ENCODE measurements at regions not wholly inside any gene's neighbourhood (a gene's known extent, or its start where the extent isn't known, plus 50 kb on each side); places are given as distances from the start of the nearest gene placed in this dataset.

- no peak overlapping the region for H3K4me3 ChIP-seq (ENCODE audit: low read length)
- H3K27me3 ChIP-seq (replicated peaks; ENCODE audit: control insufficient read depth, insufficient read depth, low read length): no peaks in the 10 kb centered on the region
- no peaks in the 10 kb centered on the region for H3K9me3 ChIP-seq (ENCODE audit: control insufficient read depth, low read length)
- H3K9ac ChIP-seq (ENCODE audit: low read length): no peak overlapping the region
- H3K36me3 ChIP-seq (ENCODE audit: control insufficient read depth, insufficient read depth, low read length, severe bottlenecking): no peaks in the 10 kb centered on the region
- peaks cover 11% of the 10 kb centered on the region for H3K4me1 ChIP-seq (ENCODE audit: control insufficient read depth, insufficient read depth, low read length)
- no peak for DNase-seq (ENCODE audit: low read depth)
Measured at GRCh38 chr12:13561923-13562322, 365.4 kb downstream of the EMP1 start.

- no peaks in the 10 kb centered on the region for H3K36me3 ChIP-seq (ENCODE audit: control insufficient read depth, insufficient read depth, low read length, severe bottlenecking)
- H3K9ac ChIP-seq (ENCODE audit: low read length): no peak overlapping the region
- DNase-seq (ENCODE audit: low read depth): no peak
- H3K9me3 ChIP-seq (ENCODE audit: control insufficient read depth, low read length): no peaks in the 10 kb centered on the region
- H3K27me3 ChIP-seq (replicated peaks; ENCODE audit: control insufficient read depth, insufficient read depth, low read length): no peaks in the 10 kb centered on the region
- H3K4me1 ChIP-seq (ENCODE audit: control insufficient read depth, insufficient read depth, low read length): no peaks in the 10 kb centered on the region
- H3K4me3 ChIP-seq (ENCODE audit: low read length): no peak overlapping the region
Measured at GRCh38 chr12:13559318-13559978, 362.9 kb downstream of the EMP1 start.

- Histone ChIP-seq H3K4me1 (ENCODE audit: control insufficient read depth, insufficient read depth, low read length) (no peaks in the 10 kb centered on the region), H3K4me3 (ENCODE audit: low read length) (no peak overlapping the region), H3K9ac (ENCODE audit: low read length) (no peak overlapping the region), H3K36me3 (ENCODE audit: control insufficient read depth, insufficient read depth, low read length, severe bottlenecking) (no peaks in the 10 kb centered on the region), H3K27me3 (replicated peaks; ENCODE audit: control insufficient read depth, insufficient read depth, low read length) (no peaks in the 10 kb centered on the region), H3K9me3 (ENCODE audit: control insufficient read depth, low read length) (no peaks in the 10 kb centered on the region)
- DNase-seq (ENCODE audit: low read depth): no peak
Measured at GRCh38 chr12:13552830-13553229, 356.3 kb downstream of the EMP1 start.

GRCh38 chr12:13547283-13547682 lies 350.8 kb downstream of the EMP1 start:
- no peak for DNase-seq (ENCODE audit: low read depth)
- no peaks in the 10 kb centered on the region for H3K4me1 ChIP-seq (ENCODE audit: control insufficient read depth, insufficient read depth, low read length)
- no peak overlapping the region for H3K9ac ChIP-seq (ENCODE audit: low read length)
- peaks cover 3% of the 10 kb centered on the region for H3K27me3 ChIP-seq (replicated peaks; ENCODE audit: control insufficient read depth, insufficient read depth, low read length)
- no peak overlapping the region for H3K4me3 ChIP-seq (ENCODE audit: low read length)
- no peaks in the 10 kb centered on the region for H3K9me3 ChIP-seq (ENCODE audit: control insufficient read depth, low read length)
- H3K36me3 ChIP-seq (ENCODE audit: control insufficient read depth, insufficient read depth, low read length, severe bottlenecking): no peaks in the 10 kb centered on the region

- no peak for DNase-seq (ENCODE audit: low read depth)
- Histone ChIP-seq H3K4me1 (ENCODE audit: control insufficient read depth, insufficient read depth, low read length) (no peaks in the 10 kb centered on the region), H3K9me3 (ENCODE audit: control insufficient read depth, low read length) (no peaks in the 10 kb centered on the region), H3K27me3 (replicated peaks; ENCODE audit: control insufficient read depth, insufficient read depth, low read length) (peaks cover 3% of the 10 kb centered on the region), H3K4me3 (ENCODE audit: low read length) (no peak overlapping the region), H3K9ac (ENCODE audit: low read length) (no peak overlapping the region), H3K36me3 (ENCODE audit: control insufficient read depth, insufficient read depth, low read length, severe bottlenecking) (no peaks in the 10 kb centered on the region)
Measured at GRCh38 chr12:13546231-13546630, 349.7 kb downstream of the EMP1 start.

GRCh38 chr12:13539051-13539450 lies 342.5 kb downstream of the EMP1 start:
- Histone ChIP-seq H3K9me3 (ENCODE audit: control insufficient read depth, low read length) (no peaks in the 10 kb centered on the region), H3K4me1 (ENCODE audit: control insufficient read depth, insufficient read depth, low read length) (peaks cover 6% of the 10 kb centered on the region), H3K9ac (ENCODE audit: low read length) (no peak overlapping the region), H3K36me3 (ENCODE audit: control insufficient read depth, insufficient read depth, low read length, severe bottlenecking) (no peaks in the 10 kb centered on the region), H3K4me3 (ENCODE audit: low read length) (no peak overlapping the region), H3K27me3 (replicated peaks; ENCODE audit: control insufficient read depth, insufficient read depth, low read length) (no peaks in the 10 kb centered on the region)
- no peak for DNase-seq (ENCODE audit: low read depth)

- peaks cover 6% of the 10 kb centered on the region for H3K4me1 ChIP-seq (ENCODE audit: control insufficient read depth, insufficient read depth, low read length)
- DNase-seq (ENCODE audit: low read depth): no peak
- no peaks in the 10 kb centered on the region for H3K9me3 ChIP-seq (ENCODE audit: control insufficient read depth, low read length)
- H3K27me3 ChIP-seq (replicated peaks; ENCODE audit: control insufficient read depth, insufficient read depth, low read length): no peaks in the 10 kb centered on the region
- no peak overlapping the region for H3K4me3 ChIP-seq (ENCODE audit: low read length)
- H3K36me3 ChIP-seq (ENCODE audit: control insufficient read depth, insufficient read depth, low read length, severe bottlenecking): no peaks in the 10 kb centered on the region
- H3K9ac ChIP-seq (ENCODE audit: low read length): no peak overlapping the region
Measured at GRCh38 chr12:13538136-13538535, 341.6 kb downstream of the EMP1 start.

- Histone ChIP-seq H3K27me3 (replicated peaks; ENCODE audit: control insufficient read depth, insufficient read depth, low read length) (no peaks in the 10 kb centered on the region), H3K36me3 (ENCODE audit: control insufficient read depth, insufficient read depth, low read length, severe bottlenecking) (no peaks in the 10 kb centered on the region), H3K4me1 (ENCODE audit: control insufficient read depth, insufficient read depth, low read length) (peaks cover 6% of the 10 kb centered on the region), H3K4me3 (ENCODE audit: low read length) (no peak overlapping the region), H3K9me3 (ENCODE audit: control insufficient read depth, low read length) (no peaks in the 10 kb centered on the region), H3K9ac (ENCODE audit: low read length) (no peak overlapping the region)
- no peak for DNase-seq (ENCODE audit: low read depth)
Measured at GRCh38 chr12:13537623-13538022, 341.1 kb downstream of the EMP1 start.

- no peak for DNase-seq (ENCODE audit: low read depth)
- H3K36me3 ChIP-seq (ENCODE audit: control insufficient read depth, insufficient read depth, low read length, severe bottlenecking): no peaks in the 10 kb centered on the region
- no peaks in the 10 kb centered on the region for H3K27me3 ChIP-seq (replicated peaks; ENCODE audit: control insufficient read depth, insufficient read depth, low read length)
- H3K4me1 ChIP-seq (ENCODE audit: control insufficient read depth, insufficient read depth, low read length): peaks cover 6% of the 10 kb centered on the region
- no peak overlapping the region for H3K9ac ChIP-seq (ENCODE audit: low read length)
- no peak overlapping the region for H3K4me3 ChIP-seq (ENCODE audit: low read length)
- H3K9me3 ChIP-seq (ENCODE audit: control insufficient read depth, low read length): no peaks in the 10 kb centered on the region
Measured at GRCh38 chr12:13536219-13536910, 339.8 kb downstream of the EMP1 start.

- Histone ChIP-seq H3K27me3 (replicated peaks; ENCODE audit: control insufficient read depth, insufficient read depth, low read length) (no peaks in the 10 kb centered on the region), H3K4me1 (ENCODE audit: control insufficient read depth, insufficient read depth, low read length) (peaks cover 6% of the 10 kb centered on the region), H3K36me3 (ENCODE audit: control insufficient read depth, insufficient read depth, low read length, severe bottlenecking) (no peaks in the 10 kb centered on the region), H3K9me3 (ENCODE audit: control insufficient read depth, low read length) (no peaks in the 10 kb centered on the region), H3K4me3 (ENCODE audit: low read length) (peak overlapping the region; percentile 76), H3K9ac (ENCODE audit: low read length) (peak overlapping the region; percentile 64)
- peak; percentile 76 for DNase-seq (ENCODE audit: low read depth)
Measured at GRCh38 chr12:13534645-13535398, 338.3 kb downstream of the EMP1 start.

- Histone ChIP-seq H3K4me3 (ENCODE audit: low read length) (peak overlapping the region; percentile 76), H3K36me3 (ENCODE audit: control insufficient read depth, insufficient read depth, low read length, severe bottlenecking) (no peaks in the 10 kb centered on the region), H3K27me3 (replicated peaks; ENCODE audit: control insufficient read depth, insufficient read depth, low read length) (no peaks in the 10 kb centered on the region), H3K9ac (ENCODE audit: low read length) (peak overlapping the region; percentile 64), H3K9me3 (ENCODE audit: control insufficient read depth, low read length) (no peaks in the 10 kb centered on the region), H3K4me1 (ENCODE audit: control insufficient read depth, insufficient read depth, low read length) (peaks cover 6% of the 10 kb centered on the region)
- no peak for DNase-seq (ENCODE audit: low read depth)
Measured at GRCh38 chr12:13534242-13534641, 337.7 kb downstream of the EMP1 start.

Data from adipocyte (in vitro differentiated cells).